ENCODE measurements at regions not wholly inside any gene's neighbourhood (a gene's known extent, or its start where the extent isn't known, plus 50 kb on each side); places are given as distances from the start of the nearest gene placed in this dataset.
A peak's percentile ranks its signal among the peaks of the same experiment; 100 is the strongest.

DNA sequence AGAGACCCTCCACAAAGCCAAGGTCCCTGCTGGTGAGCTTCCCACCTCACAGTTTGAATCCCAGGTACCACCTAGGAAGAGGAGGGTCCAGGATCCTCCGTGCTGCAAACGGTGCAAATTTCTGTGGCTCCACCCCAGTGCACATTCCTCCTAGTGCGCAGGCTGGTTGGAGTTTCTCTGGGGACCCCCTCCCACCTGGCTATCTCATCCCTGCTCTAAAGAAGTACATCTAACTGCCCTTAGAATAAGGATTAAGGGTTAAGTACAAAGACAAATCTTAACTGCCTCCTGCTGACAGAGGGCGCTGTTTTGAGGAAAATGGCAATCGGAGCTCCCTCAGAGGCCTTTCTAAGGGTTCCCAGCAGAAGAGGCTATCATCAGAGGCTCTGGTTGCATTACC, 109.6 kb upstream of the FSIP2 start:
- peaks cover 5% of the 10 kb centered on the region for H3K4me1 Mint-ChIP-seq
- CTCF ChIA-PET = interaction anchor here (0.6 to 3.2 kb wide), 30 partner anchors 10 to 849 kb away, joined by 3 to 70 read pairs (median 4); partner anchors contain the start of gene FSIP2
- no peaks in the 10 kb centered on the region for H3K27me3 Mint-ChIP-seq (ENCODE audit: low read depth)
- H3K36me3 Mint-ChIP-seq = no peaks in the 10 kb centered on the region
- TF ChIP-seq, protein P1, sequence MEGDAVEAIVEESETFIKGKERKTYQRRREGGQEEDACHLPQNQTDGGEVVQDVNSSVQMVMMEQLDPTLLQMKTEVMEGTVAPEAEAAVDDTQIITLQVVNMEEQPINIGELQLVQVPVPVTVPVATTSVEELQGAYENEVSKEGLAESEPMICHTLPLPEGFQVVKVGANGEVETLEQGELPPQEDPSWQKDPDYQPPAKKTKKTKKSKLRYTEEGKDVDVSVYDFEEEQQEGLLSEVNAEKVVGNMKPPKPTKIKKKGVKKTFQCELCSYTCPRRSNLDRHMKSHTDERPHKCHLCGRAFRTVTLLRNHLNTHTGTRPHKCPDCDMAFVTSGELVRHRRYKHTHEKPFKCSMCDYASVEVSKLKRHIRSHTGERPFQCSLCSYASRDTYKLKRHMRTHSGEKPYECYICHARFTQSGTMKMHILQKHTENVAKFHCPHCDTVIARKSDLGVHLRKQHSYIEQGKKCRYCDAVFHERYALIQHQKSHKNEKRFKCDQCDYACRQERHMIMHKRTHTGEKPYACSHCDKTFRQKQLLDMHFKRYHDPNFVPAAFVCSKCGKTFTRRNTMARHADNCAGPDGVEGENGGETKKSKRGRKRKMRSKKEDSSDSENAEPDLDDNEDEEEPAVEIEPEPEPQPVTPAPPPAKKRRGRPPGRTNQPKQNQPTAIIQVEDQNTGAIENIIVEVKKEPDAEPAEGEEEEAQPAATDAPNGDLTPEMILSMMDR (IDR thresholded peaks at IDR 0.05) = peak; percentile 78
- TF ChIP-seq, protein P2, sequence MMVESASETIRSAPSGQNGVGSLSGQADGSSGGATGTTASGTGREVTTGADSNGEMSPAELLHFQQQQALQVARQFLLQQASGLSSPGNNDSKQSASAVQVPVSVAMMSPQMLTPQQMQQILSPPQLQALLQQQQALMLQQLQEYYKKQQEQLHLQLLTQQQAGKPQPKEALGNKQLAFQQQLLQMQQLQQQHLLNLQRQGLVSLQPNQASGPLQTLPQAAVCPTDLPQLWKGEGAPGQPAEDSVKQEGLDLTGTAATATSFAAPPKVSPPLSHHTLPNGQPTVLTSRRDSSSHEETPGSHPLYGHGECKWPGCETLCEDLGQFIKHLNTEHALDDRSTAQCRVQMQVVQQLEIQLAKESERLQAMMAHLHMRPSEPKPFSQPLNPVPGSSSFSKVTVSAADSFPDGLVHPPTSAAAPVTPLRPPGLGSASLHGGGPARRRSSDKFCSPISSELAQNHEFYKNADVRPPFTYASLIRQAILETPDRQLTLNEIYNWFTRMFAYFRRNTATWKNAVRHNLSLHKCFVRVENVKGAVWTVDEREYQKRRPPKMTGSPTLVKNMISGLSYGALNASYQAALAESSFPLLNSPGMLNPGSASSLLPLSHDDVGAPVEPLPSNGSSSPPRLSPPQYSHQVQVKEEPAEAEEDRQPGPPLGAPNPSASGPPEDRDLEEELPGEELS (CRISPR knock-in tag; IDR thresholded peaks at IDR 0.05) = no peak
- TF ChIP-seq ZNF671 (CRISPR knock-in tag; IDR thresholded peaks at IDR 0.05) = no peak
- no peak overlapping the region for H3K4me3 Mint-ChIP-seq
- peak; percentile 98 for ATAC-seq
- peak; percentile 84 for DNase-seq (ENCODE audit: low spot score)
- POLR2A ChIA-PET = no interaction called here
- no peak overlapping the region for H3K27ac Mint-ChIP-seq
- H3K9me3 Mint-ChIP-seq = peaks cover 3% of the 10 kb centered on the region; the same call in 1 of the 2 replicates

DNA sequence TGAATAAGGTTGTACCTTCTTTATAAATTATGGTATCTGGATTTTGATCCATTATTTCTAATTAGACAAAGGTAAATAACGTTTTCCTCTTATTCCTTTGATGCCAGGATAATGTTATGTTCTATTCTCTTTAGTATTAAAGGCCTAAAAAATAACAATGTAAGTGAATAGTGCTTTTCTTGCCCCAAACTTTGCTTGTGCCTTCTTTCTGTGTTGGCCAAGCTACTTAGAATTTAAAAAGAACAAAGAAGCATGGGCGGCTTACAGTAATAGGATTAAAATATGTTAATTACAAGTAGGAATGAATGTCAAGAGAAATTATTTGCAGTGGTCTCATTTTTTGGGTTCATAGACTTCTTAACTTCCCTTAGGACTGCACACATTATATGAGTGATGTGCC, 105.0 kb upstream of the FSIP2 start:
- DNase-seq (ENCODE audit: low spot score) = no peak

DNA sequence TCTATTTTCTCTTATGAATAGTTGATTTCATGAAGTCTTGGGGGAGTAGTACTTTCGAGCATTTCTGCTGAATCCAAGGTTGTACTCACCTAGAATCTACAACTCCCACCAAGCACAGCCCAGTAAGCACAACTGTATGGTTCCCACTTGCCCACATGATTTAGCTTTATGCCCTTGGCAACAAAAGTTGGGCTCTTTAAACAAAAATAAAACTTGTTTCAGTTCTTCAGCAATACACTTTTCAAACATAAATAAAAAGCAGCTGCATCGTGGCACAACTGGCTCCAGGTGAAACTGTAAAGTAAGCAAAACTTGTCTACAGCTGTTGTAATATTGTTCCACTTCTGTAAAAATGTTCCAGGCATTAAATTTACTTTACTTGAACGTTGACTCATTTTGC, 99.8 kb upstream of the FSIP2 start:
- Mint-ChIP-seq H3K9me3 (no peaks in the 10 kb centered on the region), H3K27me3 (ENCODE audit: low read depth) (no peaks in the 10 kb centered on the region), H3K36me3 (no peaks in the 10 kb centered on the region), H3K27ac (no peak overlapping the region), H3K4me3 (no peak overlapping the region), H3K4me1 (peaks cover 17% of the 10 kb centered on the region)
- ChIA-PET POLR2A (no interaction called here), CTCF (interaction anchor here (2.4 kb wide), 1 partner anchor 10 kb away, joined by 14 read pairs; no protein-coding TSS in a partner anchor)
- TF ChIP-seq NR2C2 (CRISPR knock-in tag; IDR thresholded peaks at IDR 0.05) (no peak), NFYB (CRISPR knock-in tag; conservative IDR thresholded peaks at IDR 0.05; ENCODE audit: low read depth) (no peak), ATF1 (CRISPR knock-in tag; IDR thresholded peaks at IDR 0.05) (no peak), IRF2 (CRISPR knock-in tag; IDR thresholded peaks at IDR 0.05; ENCODE audit: borderline replicate concordance, low read depth) (no peak), NR3C1 (CRISPR knock-in tag; conservative IDR thresholded peaks at IDR 0.05; ENCODE audit: low read depth) (no peak)
- TF ChIP-seq, protein P3, sequence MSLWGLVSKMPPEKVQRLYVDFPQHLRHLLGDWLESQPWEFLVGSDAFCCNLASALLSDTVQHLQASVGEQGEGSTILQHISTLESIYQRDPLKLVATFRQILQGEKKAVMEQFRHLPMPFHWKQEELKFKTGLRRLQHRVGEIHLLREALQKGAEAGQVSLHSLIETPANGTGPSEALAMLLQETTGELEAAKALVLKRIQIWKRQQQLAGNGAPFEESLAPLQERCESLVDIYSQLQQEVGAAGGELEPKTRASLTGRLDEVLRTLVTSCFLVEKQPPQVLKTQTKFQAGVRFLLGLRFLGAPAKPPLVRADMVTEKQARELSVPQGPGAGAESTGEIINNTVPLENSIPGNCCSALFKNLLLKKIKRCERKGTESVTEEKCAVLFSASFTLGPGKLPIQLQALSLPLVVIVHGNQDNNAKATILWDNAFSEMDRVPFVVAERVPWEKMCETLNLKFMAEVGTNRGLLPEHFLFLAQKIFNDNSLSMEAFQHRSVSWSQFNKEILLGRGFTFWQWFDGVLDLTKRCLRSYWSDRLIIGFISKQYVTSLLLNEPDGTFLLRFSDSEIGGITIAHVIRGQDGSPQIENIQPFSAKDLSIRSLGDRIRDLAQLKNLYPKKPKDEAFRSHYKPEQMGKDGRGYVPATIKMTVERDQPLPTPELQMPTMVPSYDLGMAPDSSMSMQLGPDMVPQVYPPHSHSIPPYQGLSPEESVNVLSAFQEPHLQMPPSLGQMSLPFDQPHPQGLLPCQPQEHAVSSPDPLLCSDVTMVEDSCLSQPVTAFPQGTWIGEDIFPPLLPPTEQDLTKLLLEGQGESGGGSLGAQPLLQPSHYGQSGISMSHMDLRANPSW (CRISPR knock-in tag; conservative IDR thresholded peaks at IDR 0.05; ENCODE audit: low read depth) = no peak
- TF ChIP-seq, protein P4, sequence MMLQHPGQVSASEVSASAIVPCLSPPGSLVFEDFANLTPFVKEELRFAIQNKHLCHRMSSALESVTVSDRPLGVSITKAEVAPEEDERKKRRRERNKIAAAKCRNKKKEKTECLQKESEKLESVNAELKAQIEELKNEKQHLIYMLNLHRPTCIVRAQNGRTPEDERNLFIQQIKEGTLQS (CRISPR knock-in tag; conservative IDR thresholded peaks at IDR 0.05) = no peak
- TF ChIP-seq, protein P5, sequence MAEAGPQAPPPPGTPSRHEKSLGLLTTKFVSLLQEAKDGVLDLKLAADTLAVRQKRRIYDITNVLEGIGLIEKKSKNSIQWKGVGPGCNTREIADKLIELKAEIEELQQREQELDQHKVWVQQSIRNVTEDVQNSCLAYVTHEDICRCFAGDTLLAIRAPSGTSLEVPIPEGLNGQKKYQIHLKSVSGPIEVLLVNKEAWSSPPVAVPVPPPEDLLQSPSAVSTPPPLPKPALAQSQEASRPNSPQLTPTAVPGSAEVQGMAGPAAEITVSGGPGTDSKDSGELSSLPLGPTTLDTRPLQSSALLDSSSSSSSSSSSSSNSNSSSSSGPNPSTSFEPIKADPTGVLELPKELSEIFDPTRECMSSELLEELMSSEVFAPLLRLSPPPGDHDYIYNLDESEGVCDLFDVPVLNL (CRISPR knock-in tag; IDR thresholded peaks at IDR 0.05; ENCODE audit: borderline replicate concordance, low read depth) = no peak
- TF ChIP-seq, protein P6, sequence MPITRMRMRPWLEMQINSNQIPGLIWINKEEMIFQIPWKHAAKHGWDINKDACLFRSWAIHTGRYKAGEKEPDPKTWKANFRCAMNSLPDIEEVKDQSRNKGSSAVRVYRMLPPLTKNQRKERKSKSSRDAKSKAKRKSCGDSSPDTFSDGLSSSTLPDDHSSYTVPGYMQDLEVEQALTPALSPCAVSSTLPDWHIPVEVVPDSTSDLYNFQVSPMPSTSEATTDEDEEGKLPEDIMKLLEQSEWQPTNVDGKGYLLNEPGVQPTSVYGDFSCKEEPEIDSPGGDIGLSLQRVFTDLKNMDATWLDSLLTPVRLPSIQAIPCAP (CRISPR knock-in tag; IDR thresholded peaks at IDR 0.05) = no peak
- TF ChIP-seq, protein P7, sequence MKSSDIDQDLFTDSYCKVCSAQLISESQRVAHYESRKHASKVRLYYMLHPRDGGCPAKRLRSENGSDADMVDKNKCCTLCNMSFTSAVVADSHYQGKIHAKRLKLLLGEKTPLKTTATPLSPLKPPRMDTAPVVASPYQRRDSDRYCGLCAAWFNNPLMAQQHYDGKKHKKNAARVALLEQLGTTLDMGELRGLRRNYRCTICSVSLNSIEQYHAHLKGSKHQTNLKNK (CRISPR knock-in tag; IDR thresholded peaks at IDR 0.05) = no peak
- DNase-seq (ENCODE audit: low spot score) = no peak
- ATAC-seq = no peak

More for the DNA sequence above, 105.0 kb upstream of the FSIP2 start:
- H3K27ac Mint-ChIP-seq = no peak overlapping the region
- TF ChIP-seq ZNF121 (CRISPR knock-in tag; IDR thresholded peaks at IDR 0.05) (no peak), TP53 (CRISPR knock-in tag; IDR thresholded peaks at IDR 0.05) (no peak), JUN (CRISPR knock-in tag; IDR thresholded peaks at IDR 0.05) (no peak), OVOL2 (CRISPR knock-in tag; IDR thresholded peaks at IDR 0.05; ENCODE audit: borderline replicate concordance) (no peak), HMGA2 (CRISPR knock-in tag; IDR thresholded peaks at IDR 0.05) (no peak)
- TF ChIP-seq, protein P8, sequence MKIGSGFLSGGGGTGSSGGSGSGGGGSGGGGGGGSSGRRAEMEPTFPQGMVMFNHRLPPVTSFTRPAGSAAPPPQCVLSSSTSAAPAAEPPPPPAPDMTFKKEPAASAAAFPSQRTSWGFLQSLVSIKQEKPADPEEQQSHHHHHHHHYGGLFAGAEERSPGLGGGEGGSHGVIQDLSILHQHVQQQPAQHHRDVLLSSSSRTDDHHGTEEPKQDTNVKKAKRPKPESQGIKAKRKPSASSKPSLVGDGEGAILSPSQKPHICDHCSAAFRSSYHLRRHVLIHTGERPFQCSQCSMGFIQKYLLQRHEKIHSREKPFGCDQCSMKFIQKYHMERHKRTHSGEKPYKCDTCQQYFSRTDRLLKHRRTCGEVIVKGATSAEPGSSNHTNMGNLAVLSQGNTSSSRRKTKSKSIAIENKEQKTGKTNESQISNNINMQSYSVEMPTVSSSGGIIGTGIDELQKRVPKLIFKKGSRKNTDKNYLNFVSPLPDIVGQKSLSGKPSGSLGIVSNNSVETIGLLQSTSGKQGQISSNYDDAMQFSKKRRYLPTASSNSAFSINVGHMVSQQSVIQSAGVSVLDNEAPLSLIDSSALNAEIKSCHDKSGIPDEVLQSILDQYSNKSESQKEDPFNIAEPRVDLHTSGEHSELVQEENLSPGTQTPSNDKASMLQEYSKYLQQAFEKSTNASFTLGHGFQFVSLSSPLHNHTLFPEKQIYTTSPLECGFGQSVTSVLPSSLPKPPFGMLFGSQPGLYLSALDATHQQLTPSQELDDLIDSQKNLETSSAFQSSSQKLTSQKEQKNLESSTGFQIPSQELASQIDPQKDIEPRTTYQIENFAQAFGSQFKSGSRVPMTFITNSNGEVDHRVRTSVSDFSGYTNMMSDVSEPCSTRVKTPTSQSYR (CRISPR knock-in tag; IDR thresholded peaks at IDR 0.05) = no peak
- H3K36me3 Mint-ChIP-seq = no peaks in the 10 kb centered on the region
- no peaks in the 10 kb centered on the region for H3K9me3 Mint-ChIP-seq
- ATAC-seq = no peak
- no peak overlapping the region for H3K4me3 Mint-ChIP-seq
- no peaks in the 10 kb centered on the region for H3K27me3 Mint-ChIP-seq (ENCODE audit: low read depth)
- H3K4me1 Mint-ChIP-seq = peaks cover 15% of the 10 kb centered on the region
- ChIA-PET CTCF (interaction anchor here (1.0 kb wide), 1 partner anchor 106 kb away, joined by 3 read pairs; no protein-coding TSS in a partner anchor), POLR2A (no interaction called here)
